K562 (cell line): ENCODE measurements at regions not wholly inside any gene's neighbourhood (a gene's known extent, or its start where the extent isn't known, plus 50 kb on each side); places are given as distances from the start of the nearest gene placed in this dataset.

Experiments
- SIN3A ChIP-seq, 2 experiments: fragments of 150-350 bp in 1 of 2; IDR thresholded peaks; 2 replicates each; pipeline ENCODE4 v1.6.1; 2011 to 2016; ENCODE audit warnings: borderline replicate concordance in 2 of 2, low read depth in 2 of 2, low read length in 2 of 2, mild to moderate bottlenecking in 2 of 2, moderate library complexity in 2 of 2; ENCODE audit not compliant: control insufficient read depth in 1 of 2
- TARDBP ChIP-seq: fragments of 450-650 bp; IDR thresholded peaks from 2 replicates; pipeline ENCODE4 v1.6.1; 2016

DNA sequence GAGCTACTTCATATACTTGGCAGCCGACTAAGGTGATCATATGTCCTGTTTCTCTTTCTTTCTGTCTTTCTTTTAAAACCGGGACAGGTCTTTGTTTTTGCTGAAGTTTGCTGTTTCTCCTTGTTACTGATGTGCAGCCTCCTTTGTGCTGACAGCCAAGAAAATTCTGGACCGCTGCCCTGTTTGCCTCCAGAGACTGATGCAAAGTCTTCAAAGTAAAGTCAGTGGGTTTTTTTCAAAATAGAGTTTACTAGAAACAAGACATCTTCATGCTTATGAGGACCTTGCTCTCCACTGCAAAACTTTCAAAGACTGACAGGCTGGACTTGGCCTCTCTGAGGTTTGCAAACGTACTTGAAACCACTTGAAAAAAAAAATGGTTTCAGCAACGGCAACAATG is 510.5 kb upstream of the MAP3K7 start:
- TF ChIP-seq TARDBP (no peak), SIN3A (IDR thresholded peaks at IDR 0.05; ENCODE audit: borderline replicate concordance in 2 of 2, control insufficient read depth in 1 of 2, low read depth in 2 of 2, low read length in 2 of 2) (no peak)
